ENCODE measurements at regions not wholly inside any gene's neighbourhood (a gene's known extent, or its start where the extent isn't known, plus 50 kb on each side); places are given as distances from the start of the nearest gene placed in this dataset.

GRCh38 chr9:12091865-12092527 lies 601.2 kb upstream of the TYRP1 start:
- no peak for DNase-seq
- Histone ChIP-seq H3K27ac (ENCODE audit: low read length) (no peak overlapping the region), H3K27me3 (ENCODE audit: control insufficient read depth, insufficient read depth) (no peaks in the 10 kb centered on the region), H3K4me1 (ENCODE audit: control insufficient read depth, insufficient read depth, low read length) (no peaks in the 10 kb centered on the region), H3K9me3 (ENCODE audit: control insufficient read depth, low read length) (no peaks in the 10 kb centered on the region), H3K4me3 (ENCODE audit: low read length) (no peak overlapping the region)
- no peak for ATAC-seq
- WGBS: 77% methylated on average over 6 of the region's 6 CpGs
- intact Hi-C loops (cut with DNase I): loop anchor here in 1 of 4 donors (5.0 kb wide), 1 partner anchor 50 kb away; no protein-coding TSS in a partner anchor

GRCh38 chr9:12094046-12094445 lies 599.1 kb upstream of the TYRP1 start:
- 77% methylated on average over 1 of the region's 1 CpG for WGBS
- intact Hi-C loops (cut with DNase I): loop anchor here in 1 of 4 donors (5.0 kb wide), 1 partner anchor 52 kb away; no protein-coding TSS in a partner anchor

GRCh38 chr9:12095931-12096330 lies 597.3 kb upstream of the TYRP1 start:
- WGBS: 58% methylated on average over 4 of the region's 4 CpGs
- intact Hi-C loops (cut with DNase I): no loop called here
- Histone ChIP-seq H3K4me3 (ENCODE audit: low read length) (no peak overlapping the region), H3K27ac (ENCODE audit: low read length) (no peak overlapping the region), H3K27me3 (ENCODE audit: control insufficient read depth, insufficient read depth) (no peaks in the 10 kb centered on the region), H3K9me3 (ENCODE audit: control insufficient read depth, low read length) (no peaks in the 10 kb centered on the region), H3K4me1 (ENCODE audit: control insufficient read depth, insufficient read depth, low read length) (no peaks in the 10 kb centered on the region)
- ATAC-seq (no peak), DNase-seq (no peak)

More at GRCh38 chr9:12094046-12094445, 599.1 kb upstream of the TYRP1 start:
- ATAC-seq (no peak), DNase-seq (no peak)
- no peak overlapping the region for H3K4me3 ChIP-seq (ENCODE audit: low read length)
- no peaks in the 10 kb centered on the region for H3K4me1 ChIP-seq (ENCODE audit: control insufficient read depth, insufficient read depth, low read length)
- no peak overlapping the region for H3K27ac ChIP-seq (ENCODE audit: low read length)
- no peaks in the 10 kb centered on the region for H3K9me3 ChIP-seq (ENCODE audit: control insufficient read depth, low read length)
- no peaks in the 10 kb centered on the region for H3K27me3 ChIP-seq (ENCODE audit: control insufficient read depth, insufficient read depth)

- 74% methylated on average over 2 of the region's 2 CpGs for WGBS
- intact Hi-C loops (cut with DNase I): no loop called here
- Histone ChIP-seq H3K4me1 (ENCODE audit: control insufficient read depth, insufficient read depth, low read length) (no peaks in the 10 kb centered on the region), H3K4me3 (ENCODE audit: low read length) (no peak overlapping the region), H3K27me3 (ENCODE audit: control insufficient read depth, insufficient read depth) (no peaks in the 10 kb centered on the region), H3K27ac (ENCODE audit: low read length) (no peak overlapping the region), H3K9me3 (ENCODE audit: control insufficient read depth, low read length) (no peaks in the 10 kb centered on the region)
- DNase-seq: no peak
- ATAC-seq: no peak
Measured at GRCh38 chr9:12133416-12133815, 559.8 kb upstream of the TYRP1 start.

DNA sequence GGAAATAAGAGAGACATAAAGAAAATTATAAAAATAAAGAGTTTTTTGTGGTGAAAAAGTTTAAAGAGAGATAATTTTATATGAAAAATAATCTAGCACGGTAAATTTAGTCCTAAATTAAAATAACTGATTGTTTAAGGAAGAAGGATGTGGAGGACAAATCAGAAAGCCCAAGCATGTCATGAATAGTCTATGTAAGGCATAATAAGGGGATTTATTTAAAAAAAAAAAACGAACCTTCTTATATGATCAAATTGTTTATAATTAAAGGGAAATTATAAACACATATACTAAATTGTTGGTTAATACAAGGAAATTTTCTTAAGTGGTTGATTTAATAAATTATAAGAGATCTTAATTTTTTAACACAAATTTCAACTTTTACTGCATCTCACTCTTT lies 551.8 kb upstream of the TYRP1 start:
- no peak overlapping the region for H3K27ac ChIP-seq (ENCODE audit: low read length)
- H3K4me3 ChIP-seq (ENCODE audit: low read length): no peak overlapping the region
- intact Hi-C loops (cut with DNase I): no loop called here
- DNase-seq (no peak), ATAC-seq (no peak)
- WGBS: 55% methylated on average over 2 of the region's 2 CpGs
- H3K9me3 ChIP-seq (ENCODE audit: control insufficient read depth, low read length): no peaks in the 10 kb centered on the region
- no peaks in the 10 kb centered on the region for H3K4me1 ChIP-seq (ENCODE audit: control insufficient read depth, insufficient read depth, low read length)
- no peaks in the 10 kb centered on the region for H3K27me3 ChIP-seq (ENCODE audit: control insufficient read depth, insufficient read depth)

DNA sequence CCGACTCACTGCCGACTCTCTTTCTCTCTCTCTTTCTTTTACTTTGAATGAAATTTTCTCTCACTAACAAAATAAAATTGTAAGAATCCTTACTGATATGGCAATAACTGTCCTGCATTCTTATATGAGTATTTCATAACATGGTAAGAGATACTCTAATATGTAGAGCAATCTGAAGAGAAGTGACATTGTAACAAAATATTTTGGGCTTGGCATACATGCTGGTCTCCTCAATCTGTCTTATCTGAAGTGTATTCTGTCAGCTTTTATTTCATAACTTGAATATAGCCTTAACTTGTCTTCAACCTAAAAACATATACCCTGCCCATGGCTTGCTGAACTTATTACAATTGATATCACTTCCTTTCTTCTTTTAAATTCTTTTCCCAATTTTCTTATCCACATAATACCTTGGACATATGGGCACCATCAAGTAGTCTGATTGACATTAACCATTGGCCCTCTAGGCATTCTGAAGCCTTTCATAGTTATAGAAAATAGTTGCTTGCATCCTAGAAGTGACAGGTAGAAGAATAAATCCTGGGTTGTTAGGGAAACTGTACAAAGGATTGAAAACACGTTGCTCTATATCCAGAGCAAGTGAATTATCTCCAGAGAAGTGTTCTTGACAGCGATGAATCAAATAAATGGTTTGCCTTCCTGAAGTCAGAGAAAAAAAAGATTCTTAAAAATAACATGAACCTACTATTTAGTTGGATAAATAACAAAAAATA lies 537.6 kb upstream of the TYRP1 start:
- H3K27me3 ChIP-seq (ENCODE audit: control insufficient read depth, insufficient read depth): no peaks in the 10 kb centered on the region
- H3K4me3 ChIP-seq (ENCODE audit: low read length): no peak overlapping the region
- intact Hi-C loops (cut with DNase I): no loop called here
- no peaks in the 10 kb centered on the region for H3K9me3 ChIP-seq (ENCODE audit: control insufficient read depth, low read length)
- ATAC-seq: no peak
- no peaks in the 10 kb centered on the region for H3K4me1 ChIP-seq (ENCODE audit: control insufficient read depth, insufficient read depth, low read length)
- no peak for DNase-seq
- 69% methylated on average over 4 of the region's 4 CpGs for WGBS
- no peak overlapping the region for H3K27ac ChIP-seq (ENCODE audit: low read length)

DNA sequence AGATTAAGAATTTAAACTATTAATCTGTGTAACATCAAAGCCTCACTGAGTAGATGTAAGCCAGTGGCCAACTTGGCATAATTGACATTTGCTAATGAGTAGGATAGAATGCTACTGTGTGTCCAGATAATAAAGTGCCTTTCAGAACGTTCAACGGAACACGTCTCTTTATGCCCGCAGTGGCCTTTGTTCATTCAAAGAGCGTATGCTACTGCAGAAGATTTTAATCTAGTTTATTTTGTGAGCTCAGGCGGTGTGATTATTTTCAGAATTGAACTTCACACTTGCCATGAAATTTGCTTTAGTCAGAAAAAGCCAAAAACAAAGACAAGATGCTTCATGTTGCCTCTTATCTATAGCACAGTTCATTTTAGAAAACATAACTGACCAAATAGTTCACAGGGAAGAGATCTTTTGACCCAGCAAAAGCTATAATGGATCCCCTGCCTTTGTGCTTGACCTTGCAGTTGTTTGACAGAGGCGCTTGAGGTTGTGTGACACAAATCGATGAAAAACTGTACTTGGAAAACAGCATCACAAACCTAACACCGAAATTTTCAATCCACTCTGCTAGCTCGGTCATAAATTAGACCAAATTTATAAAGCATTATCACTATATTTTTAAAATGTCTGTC lies 530.9 kb upstream of the TYRP1 start:
- Histone ChIP-seq H3K4me1 (ENCODE audit: control insufficient read depth, insufficient read depth, low read length) (no peaks in the 10 kb centered on the region), H3K27me3 (ENCODE audit: control insufficient read depth, insufficient read depth) (no peaks in the 10 kb centered on the region), H3K4me3 (ENCODE audit: low read length) (no peak overlapping the region), H3K9me3 (ENCODE audit: control insufficient read depth, low read length) (no peaks in the 10 kb centered on the region), H3K27ac (ENCODE audit: low read length) (no peak overlapping the region)
- DNase-seq (no peak), ATAC-seq (no peak)
- 72% methylated on average over 10 of the region's 10 CpGs for WGBS
- intact Hi-C loops (cut with DNase I): loop anchor here in 1 of 4 donors (10.0 kb wide), 1 partner anchor 63 kb away; no protein-coding TSS in a partner anchor

GRCh38 chr9:12163723-12164458 lies 529.3 kb upstream of the TYRP1 start:
- H3K9me3 ChIP-seq (ENCODE audit: control insufficient read depth, low read length): no peaks in the 10 kb centered on the region
- H3K27me3 ChIP-seq (ENCODE audit: control insufficient read depth, insufficient read depth): no peaks in the 10 kb centered on the region
- WGBS: 69% methylated on average over 3 of the region's 3 CpGs
- intact Hi-C loops (cut with DNase I): loop anchor here in 1 of 4 donors (10.0 kb wide), 1 partner anchor 61 kb away; no protein-coding TSS in a partner anchor
- DNase-seq (no peak), ATAC-seq (no peak)
- no peak overlapping the region for H3K4me3 ChIP-seq (ENCODE audit: low read length)
- H3K4me1 ChIP-seq (ENCODE audit: control insufficient read depth, insufficient read depth, low read length): no peaks in the 10 kb centered on the region
- H3K27ac ChIP-seq (ENCODE audit: low read length): no peak overlapping the region

DNA sequence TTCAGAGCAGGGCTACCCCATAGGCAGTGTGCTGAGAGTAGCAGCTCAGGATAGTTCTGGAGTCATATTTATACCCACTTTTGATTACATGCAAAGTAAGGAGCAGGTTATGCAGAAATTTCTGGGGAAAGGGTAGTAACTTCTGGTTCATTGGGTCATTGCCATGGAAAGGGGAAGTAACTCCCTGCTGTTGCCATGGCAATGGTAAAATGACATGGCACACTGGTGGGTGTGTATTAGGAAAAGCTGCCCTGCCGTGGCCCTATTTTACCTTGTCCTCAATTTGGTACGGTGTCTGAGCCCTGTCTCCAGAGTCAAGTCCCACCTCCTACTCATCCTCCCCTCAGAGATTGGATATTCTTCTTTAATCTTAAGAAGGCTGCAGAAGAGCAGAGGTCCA lies 526.7 kb upstream of the TYRP1 start:
- DNase-seq: no peak
- no peak for ATAC-seq
- Histone ChIP-seq H3K27me3 (ENCODE audit: control insufficient read depth, insufficient read depth) (no peaks in the 10 kb centered on the region), H3K27ac (ENCODE audit: low read length) (no peak overlapping the region), H3K9me3 (ENCODE audit: control insufficient read depth, low read length) (no peaks in the 10 kb centered on the region), H3K4me1 (ENCODE audit: control insufficient read depth, insufficient read depth, low read length) (no peaks in the 10 kb centered on the region), H3K4me3 (ENCODE audit: low read length) (no peak overlapping the region)
- intact Hi-C loops (cut with DNase I): loop anchor here in 1 of 4 donors (10.0 kb wide), 1 partner anchor 58 kb away; no protein-coding TSS in a partner anchor
- 76% methylated on average over 2 of the region's 2 CpGs for WGBS

DNA sequence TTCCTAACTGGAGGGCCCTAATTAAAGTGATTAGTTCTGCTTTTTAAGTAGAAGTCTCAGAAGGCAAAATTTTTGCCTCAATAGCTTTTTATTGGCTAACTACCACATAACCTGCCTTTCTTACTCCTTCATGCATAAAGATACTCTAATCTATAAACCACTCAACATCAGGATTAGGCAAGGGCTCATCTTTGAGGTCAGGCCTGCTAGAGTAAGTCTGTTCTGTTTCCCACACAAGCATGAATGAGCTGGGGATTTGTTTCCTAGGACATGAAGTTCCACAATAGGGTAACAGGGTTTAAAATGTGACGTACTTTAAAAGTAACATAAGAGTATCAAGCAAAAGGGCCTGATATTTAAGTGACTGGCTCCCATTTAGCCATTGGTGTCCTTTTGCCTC lies 522.7 kb upstream of the TYRP1 start:
- Histone ChIP-seq H3K4me1 (ENCODE audit: control insufficient read depth, insufficient read depth, low read length) (no peaks in the 10 kb centered on the region), H3K27me3 (ENCODE audit: control insufficient read depth, insufficient read depth) (no peaks in the 10 kb centered on the region), H3K27ac (ENCODE audit: low read length) (no peak overlapping the region), H3K9me3 (ENCODE audit: control insufficient read depth, low read length) (no peaks in the 10 kb centered on the region), H3K4me3 (ENCODE audit: low read length) (no peak overlapping the region)
- no peak for ATAC-seq
- DNase-seq: no peak
- WGBS: 88% methylated on average over 1 of the region's 1 CpG
- intact Hi-C loops (cut with DNase I): no loop called here
